Karpas-422 (cell line): ENCODE measurements at regions not wholly inside any gene's neighbourhood (a gene's known extent, or its start where the extent isn't known, plus 50 kb on each side); places are given as distances from the start of the nearest gene placed in this dataset.
A peak's percentile ranks its signal among the peaks of the same experiment; 100 is the strongest.
"Not testable (repeated sequence)": the region's sequence is repeated elsewhere in the genome, so short reads cannot be mapped to it uniquely, and the experiment has no call there.

Source experiments
- DNase-seq: peaks from one replicate; pipeline ENCODE4 v3.0.0-alpha.2; 2015
- H2AFZ ChIP-seq: fragments of 200-600 bp; sonication (generic); 2 replicates; pipeline ENCODE4 v1.6.1; 2014; ENCODE audit warnings: antibody characterized with exemption, low read length, mixed read lengths
- H3K27ac ChIP-seq: fragments of 200-600 bp; sonication (generic); 2 replicates; pipeline ENCODE4 v1.5.1; 2014; ENCODE audit warnings: mild to moderate bottlenecking, low read length, moderate library complexity
- H3K27me3 ChIP-seq: fragments of 200-600 bp; sonication (generic); 2 replicates; pipeline ENCODE4 v1.6.1; 2014; ENCODE audit warnings: low read length, mixed read lengths
- H3K36me3 ChIP-seq: fragments of 200-600 bp; sonication (generic); 2 replicates; pipeline ENCODE4 v1.6.1; 2014; ENCODE audit warnings: low read length, mixed read lengths; ENCODE audit not compliant: insufficient read depth
- H3K4me1 ChIP-seq: fragments of 200-600 bp; sonication (generic); 2 replicates; pipeline ENCODE4 v1.6.1; 2014; ENCODE audit warnings: mild to moderate bottlenecking, low read length, mixed read lengths
- H3K4me2 ChIP-seq: fragments of 200-600 bp; sonication (generic); 2 replicates; pipeline ENCODE4 v1.6.1; 2014; ENCODE audit warnings: low read length, low read depth, mild to moderate bottlenecking; ENCODE audit not compliant: poor library complexity, severe bottlenecking
- H3K4me3 ChIP-seq: fragments of 200-600 bp; sonication (generic); 2 replicates; pipeline ENCODE4 v1.5.1; 2014; ENCODE audit warnings: mild to moderate bottlenecking, antibody characterized with exemption, low read length, mixed read lengths
- H3K79me2 ChIP-seq: fragments of 200-600 bp; sonication (generic); 2 replicates; pipeline ENCODE4 v1.6.1; 2014; ENCODE audit warnings: mild to moderate bottlenecking, low read length, mixed read lengths
- H3K9ac ChIP-seq: fragments of 200-600 bp; sonication (generic); 2 replicates; pipeline ENCODE4 v1.6.0; 2014; ENCODE audit warnings: low read length
- H3K9me2 ChIP-seq: fragments of 200-600 bp; sonication (generic), shearing (Covaris generic); replicated peaks from 2 replicates; pipeline ENCODE4 v1.6.0; 2014; ENCODE audit warnings: mild to moderate bottlenecking, low read length, moderate library complexity; ENCODE audit not compliant: insufficient read depth
- H3K9me3 ChIP-seq: fragments of 300-700, 200-600 bp; sonication (generic); 2 replicates; pipeline ENCODE4 v1.6.1; 2014; ENCODE audit warnings: low read length, mixed read lengths
- H4K20me1 ChIP-seq: fragments of 200-600 bp; sonication (generic); 2 replicates; pipeline ENCODE4 v1.6.1; 2014; ENCODE audit warnings: mild to moderate bottlenecking, antibody characterized with exemption, low read length, low read depth; ENCODE audit not compliant: insufficient read depth

- H3K27ac ChIP-seq: no peak overlapping the region
- DNase-seq: no peak
- no peaks in the 10 kb centered on the region for H4K20me1 ChIP-seq
- H3K9me3 ChIP-seq: no peaks in the 10 kb centered on the region
- no peaks in the 10 kb centered on the region for H3K27me3 ChIP-seq
- H3K4me1 ChIP-seq: peaks cover 3% of the 10 kb centered on the region; the same call in 1 of the 2 replicates
- no peaks in the 10 kb centered on the region for H3K9me2 ChIP-seq
- H3K9ac ChIP-seq: no peak overlapping the region
- no peaks in the 10 kb centered on the region for H3K36me3 ChIP-seq
- H2AFZ ChIP-seq: no peak overlapping the region
- H3K4me2 ChIP-seq: no peak overlapping the region
- no peak overlapping the region for H3K4me3 ChIP-seq
- H3K79me2 ChIP-seq: no peaks in the 10 kb centered on the region
Observed at GRCh38 chr3:140859592-140860336, 81.9 kb upstream of the SLC25A36 start.

- no peak overlapping the region for H3K27ac ChIP-seq
- no peaks in the 10 kb centered on the region for H3K9me3 ChIP-seq
- no peak overlapping the region for H2AFZ ChIP-seq
- no peaks in the 10 kb centered on the region for H3K27me3 ChIP-seq
- no peak overlapping the region for H3K4me2 ChIP-seq
- no peaks in the 10 kb centered on the region for H3K36me3 ChIP-seq
- peaks cover 3% of the 10 kb centered on the region; the same call in 1 of the 2 replicates for H3K4me1 ChIP-seq
- peak; percentile 90 for DNase-seq
- no peaks in the 10 kb centered on the region for H4K20me1 ChIP-seq
- no peak overlapping the region for H3K9ac ChIP-seq
- H3K9me2 ChIP-seq: no peaks in the 10 kb centered on the region
- no peak overlapping the region for H3K4me3 ChIP-seq
- no peaks in the 10 kb centered on the region for H3K79me2 ChIP-seq
Observed at GRCh38 chr3:140863580-140864009, 78.0 kb upstream of the SLC25A36 start.

GRCh38 chr3:140870351-140870750 lies 71.3 kb upstream of the SLC25A36 start:
- Histone ChIP-seq H3K9ac (no peak overlapping the region), H3K27me3 (no peaks in the 10 kb centered on the region; the same call in 1 of the 2 replicates), H3K36me3 (no peaks in the 10 kb centered on the region), H4K20me1 (no peaks in the 10 kb centered on the region), H2AFZ (no peak overlapping the region), H3K4me1 (no peaks in the 10 kb centered on the region), H3K4me3 (no peak overlapping the region), H3K4me2 (no peak overlapping the region), H3K27ac (no peak overlapping the region), H3K79me2 (no peaks in the 10 kb centered on the region), H3K9me2 (no peaks in the 10 kb centered on the region), H3K9me3 (0 out of 2 replicates have a peak, but pooled peaks cover 4% of the 10 kb centered on the region)
- no peak for DNase-seq

DNA sequence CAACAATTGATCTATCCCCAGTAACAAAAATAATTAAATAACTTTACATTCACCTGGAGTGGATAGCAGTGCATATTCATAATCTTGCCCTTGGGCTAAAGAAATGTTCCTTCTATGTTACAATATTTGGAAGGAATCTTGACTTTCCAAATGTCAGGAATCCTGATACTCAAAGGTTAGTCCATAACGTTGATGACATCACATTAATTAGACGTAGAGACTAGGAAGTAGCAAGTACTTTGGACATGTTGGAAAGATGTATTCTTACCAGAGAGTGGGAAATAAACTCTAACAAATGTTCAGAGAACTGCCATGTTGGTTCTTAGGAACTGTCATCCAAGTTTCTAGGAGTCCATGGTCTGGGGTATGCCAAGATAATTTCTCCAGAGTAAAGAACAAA lies 70.6 kb upstream of the SLC25A36 start:
- no peak overlapping the region for H3K4me3 ChIP-seq
- no peaks in the 10 kb centered on the region for H4K20me1 ChIP-seq
- H2AFZ ChIP-seq: no peak overlapping the region
- 0 out of 2 replicates have a peak, but pooled peaks cover 4% of the 10 kb centered on the region for H3K9me3 ChIP-seq
- H3K27me3 ChIP-seq: no peaks in the 10 kb centered on the region; the same call in 1 of the 2 replicates
- H3K4me1 ChIP-seq: no peaks in the 10 kb centered on the region
- no peaks in the 10 kb centered on the region for H3K9me2 ChIP-seq
- H3K79me2 ChIP-seq: no peaks in the 10 kb centered on the region
- no peak for DNase-seq
- no peak overlapping the region for H3K27ac ChIP-seq
- no peaks in the 10 kb centered on the region for H3K36me3 ChIP-seq
- no peak overlapping the region for H3K4me2 ChIP-seq
- no peak overlapping the region for H3K9ac ChIP-seq

GRCh38 chr3:140872165-140872564 lies 69.5 kb upstream of the SLC25A36 start:
- H4K20me1 ChIP-seq, H3K79me2 ChIP-seq, H3K36me3 ChIP-seq, H3K9me2 ChIP-seq, H3K9me3 ChIP-seq, H3K4me2 ChIP-seq, H3K9ac ChIP-seq, H3K27me3 ChIP-seq, H3K4me3 ChIP-seq, H3K27ac ChIP-seq, H2AFZ ChIP-seq, H3K4me1 ChIP-seq: not testable (repeated sequence)
- DNase-seq: peak; percentile 50

- DNase-seq: no peak
- no peak overlapping the region for H3K9ac ChIP-seq
- H3K9me2 ChIP-seq: no peaks in the 10 kb centered on the region
- H3K27ac ChIP-seq: no peak overlapping the region
- H2AFZ ChIP-seq: no peak overlapping the region
- no peaks in the 10 kb centered on the region for H3K27me3 ChIP-seq
- no peaks in the 10 kb centered on the region for H3K9me3 ChIP-seq
- no peaks in the 10 kb centered on the region for H3K79me2 ChIP-seq
- no peak overlapping the region for H3K4me3 ChIP-seq
- H3K4me2 ChIP-seq: no peak overlapping the region
- no peaks in the 10 kb centered on the region for H3K36me3 ChIP-seq
- H3K4me1 ChIP-seq: no peaks in the 10 kb centered on the region
- no peaks in the 10 kb centered on the region for H4K20me1 ChIP-seq
Observed at GRCh38 chr3:140883428-140884040, 58.1 kb upstream of the SLC25A36 start.

- H3K9ac ChIP-seq, H2AFZ ChIP-seq, H3K36me3 ChIP-seq, H3K79me2 ChIP-seq, H3K4me3 ChIP-seq, DNase-seq, H4K20me1 ChIP-seq, H3K4me1 ChIP-seq, H3K27ac ChIP-seq, H3K9me3 ChIP-seq, H3K9me2 ChIP-seq, H3K4me2 ChIP-seq, H3K27me3 ChIP-seq: not testable (repeated sequence)
Observed at GRCh38 chr3:140885697-140886096, 55.9 kb upstream of the SLC25A36 start.
